Thoracic aorta (tissue), 2 donors: ENCODE measurements at regions not wholly inside any gene's neighbourhood (a gene's known extent, or its start where the extent isn't known, plus 50 kb on each side); places are given as distances from the start of the nearest gene placed in this dataset.

Experiments used
- ATAC-seq: fragments of 150-250 bp; one replicate; pipeline ENCODE4 v1.8.0; 2017; ENCODE audit warnings: low read depth; ENCODE audit not compliant: insufficient number of reproducible peaks, low FRiP score
- DNase-seq: peaks from one replicate; pipeline ENCODE4 v3.0.0-alpha.2; 2020; ENCODE audit warnings: low spot score
- H3K27ac ChIP-seq, 2 donors: fragments of 200-600 bp; sonication (generic); 1 replicate in 1 of 2; 2 replicates in 1 of 2; pipeline ENCODE4 v1.5.1; 2016; ENCODE audit warnings: mild to moderate bottlenecking in 2 of 2, moderate library complexity in 2 of 2
- H3K27me3 ChIP-seq: fragments of 200-600 bp; sonication (generic); replicated peaks from 2 replicates; pipeline ENCODE4 v1.6.0; 2016; ENCODE audit warnings: mild to moderate bottlenecking; ENCODE audit not compliant: insufficient read depth
- H3K36me3 ChIP-seq: fragments of 200-600 bp; sonication (generic); one replicate; pipeline ENCODE4 v1.5.1; 2016
- H3K4me1 ChIP-seq, 2 donors: fragments of 200-600 bp; sonication (generic); 1 replicate in 1 of 2; 2 replicates in 1 of 2; pipeline versions ENCODE4 v1.5.1 to v1.6.0; 2016; ENCODE audit warnings: low read depth in 2 of 2, mild to moderate bottlenecking in 1 of 2; ENCODE audit not compliant: control insufficient read depth in 1 of 2
- H3K4me3 ChIP-seq: fragments of 200-600 bp; sonication (generic); 2 replicates; pipeline ENCODE4 v1.5.1; 2016; ENCODE audit warnings: mild to moderate bottlenecking
- H3K9me3 ChIP-seq: fragments of 200-600 bp; sonication (generic); 2 replicates; pipeline ENCODE4 v1.5.1; 2016
- TF ChIP-seq, protein P1 (sequence below): fragments of 200-600 bp; sonication (generic); IDR thresholded peaks from one replicate; pipeline ENCODE4 v1.5.1; 2019; ENCODE audit warnings: antibody characterized with exemption

DNA sequence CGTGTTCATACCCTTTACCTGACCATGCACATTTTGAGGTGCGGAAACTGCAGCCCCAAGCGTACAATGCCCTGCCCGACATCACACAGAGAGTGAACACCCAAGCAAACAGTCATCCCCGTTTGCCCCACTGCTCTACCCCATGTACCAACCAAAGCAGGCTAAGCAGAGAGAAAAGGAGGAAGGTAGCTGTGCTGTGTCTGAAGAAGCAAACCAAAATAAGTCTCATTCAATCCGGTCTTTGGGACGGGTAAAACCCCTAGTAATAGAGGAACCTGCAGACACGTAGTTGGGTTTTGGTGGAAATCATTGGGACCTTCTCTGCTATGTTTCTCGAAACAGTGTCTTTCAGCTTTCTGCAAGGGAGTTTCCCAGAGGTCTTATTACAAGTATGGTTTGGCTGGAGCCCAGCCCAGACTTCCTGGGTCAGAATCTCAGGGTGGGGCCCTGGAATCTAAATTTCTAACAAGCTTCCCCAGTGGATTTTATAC lies 164.6 kb upstream of the HES1 start:
- ATAC-seq (no peak), DNase-seq (no peak)

GRCh38 chr3:193971966-193972365 lies 164.0 kb upstream of the HES1 start:
- no peaks in the 10 kb centered on the region for H3K36me3 ChIP-seq
- DNase-seq (no peak), ATAC-seq (no peak)
- H3K27me3 ChIP-seq, result no peaks in the 10 kb centered on the region
- no peaks in the 10 kb centered on the region for H3K4me1 ChIP-seq
- TF ChIP-seq, protein P1, sequence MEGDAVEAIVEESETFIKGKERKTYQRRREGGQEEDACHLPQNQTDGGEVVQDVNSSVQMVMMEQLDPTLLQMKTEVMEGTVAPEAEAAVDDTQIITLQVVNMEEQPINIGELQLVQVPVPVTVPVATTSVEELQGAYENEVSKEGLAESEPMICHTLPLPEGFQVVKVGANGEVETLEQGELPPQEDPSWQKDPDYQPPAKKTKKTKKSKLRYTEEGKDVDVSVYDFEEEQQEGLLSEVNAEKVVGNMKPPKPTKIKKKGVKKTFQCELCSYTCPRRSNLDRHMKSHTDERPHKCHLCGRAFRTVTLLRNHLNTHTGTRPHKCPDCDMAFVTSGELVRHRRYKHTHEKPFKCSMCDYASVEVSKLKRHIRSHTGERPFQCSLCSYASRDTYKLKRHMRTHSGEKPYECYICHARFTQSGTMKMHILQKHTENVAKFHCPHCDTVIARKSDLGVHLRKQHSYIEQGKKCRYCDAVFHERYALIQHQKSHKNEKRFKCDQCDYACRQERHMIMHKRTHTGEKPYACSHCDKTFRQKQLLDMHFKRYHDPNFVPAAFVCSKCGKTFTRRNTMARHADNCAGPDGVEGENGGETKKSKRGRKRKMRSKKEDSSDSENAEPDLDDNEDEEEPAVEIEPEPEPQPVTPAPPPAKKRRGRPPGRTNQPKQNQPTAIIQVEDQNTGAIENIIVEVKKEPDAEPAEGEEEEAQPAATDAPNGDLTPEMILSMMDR, result no peak
- no peak overlapping the region for H3K27ac ChIP-seq
- no peak overlapping the region for H3K4me3 ChIP-seq
- H3K9me3 ChIP-seq, result no peaks in the 10 kb centered on the region

More for the DNA sequence above, 164.6 kb upstream of the HES1 start:
- no peak overlapping the region for H3K4me3 ChIP-seq
- no peaks in the 10 kb centered on the region for H3K4me1 ChIP-seq
- no peaks in the 10 kb centered on the region for H3K9me3 ChIP-seq
- H3K27ac ChIP-seq, result no peak overlapping the region
- no peaks in the 10 kb centered on the region for H3K36me3 ChIP-seq
- H3K27me3 ChIP-seq, result no peaks in the 10 kb centered on the region
- TF ChIP-seq, protein P1, result no peak

GRCh38 chr3:193972832-193973231 lies 163.1 kb upstream of the HES1 start:
- Histone ChIP-seq H3K27me3 (no peaks in the 10 kb centered on the region), H3K36me3 (no peaks in the 10 kb centered on the region), H3K27ac (no peak overlapping the region), H3K4me1 (no peaks in the 10 kb centered on the region), H3K9me3 (no peaks in the 10 kb centered on the region), H3K4me3 (no peak overlapping the region)
- DNase-seq (no peak), ATAC-seq (no peak)
- TF ChIP-seq, protein P1, result no peak

- ATAC-seq, result no peak
Observed at GRCh38 chr3:193974191-193974652, 161.7 kb upstream of the HES1 start.

DNA sequence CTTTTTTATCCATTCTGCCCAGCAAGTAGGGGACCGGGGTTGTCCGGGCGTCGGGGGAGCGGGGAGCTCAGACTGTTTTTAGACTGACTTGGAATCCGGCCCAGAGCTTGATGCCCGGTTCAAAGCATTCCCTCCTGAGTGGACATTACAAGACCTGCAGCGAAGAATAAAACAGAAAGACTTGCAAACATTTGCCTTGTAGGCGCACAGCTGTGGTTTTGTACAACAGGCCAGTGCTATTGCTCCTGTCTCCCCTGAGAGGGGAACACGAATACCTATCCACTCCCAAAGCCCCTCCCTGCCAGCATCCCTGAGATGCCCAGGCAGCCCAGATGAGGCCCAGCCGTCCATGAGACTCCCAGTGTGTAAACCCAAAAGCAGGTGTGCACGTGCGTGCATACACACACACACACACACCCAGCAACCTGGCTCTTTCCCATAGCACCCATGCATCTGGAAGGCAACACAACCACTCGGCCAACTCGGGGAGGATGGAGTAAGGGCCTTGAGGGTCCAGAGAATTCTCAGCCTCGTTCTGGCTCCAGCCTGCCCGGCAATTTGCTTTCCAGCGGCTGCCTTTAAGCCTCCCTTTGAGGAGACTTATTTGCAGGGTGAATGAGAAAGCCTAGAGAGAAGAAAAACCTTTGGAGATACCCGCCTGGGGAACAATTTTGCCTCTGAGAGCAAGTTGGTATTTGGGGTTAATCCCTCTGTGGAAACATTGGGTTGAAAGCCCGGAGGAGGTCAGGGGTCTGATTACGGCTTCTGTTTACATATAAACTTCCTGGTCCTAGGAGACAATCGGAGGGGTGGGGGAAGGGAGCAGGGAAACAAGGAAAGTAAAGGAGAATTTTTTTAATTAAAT lies 161.0 kb upstream of the HES1 start:
- H3K4me3 ChIP-seq, result no peak overlapping the region
- H3K27ac ChIP-seq, result no peak overlapping the region
- H3K4me1 ChIP-seq, result peaks cover 0 to 4% of the 10 kb centered on the region in 2 donors
- H3K36me3 ChIP-seq, result no peaks in the 10 kb centered on the region
- TF ChIP-seq, protein P1, result no peak
- H3K9me3 ChIP-seq, result no peaks in the 10 kb centered on the region
- DNase-seq (no peak), ATAC-seq (no peak)
- no peaks in the 10 kb centered on the region for H3K27me3 ChIP-seq

More at GRCh38 chr3:193974191-193974652, 161.7 kb upstream of the HES1 start:
- Histone ChIP-seq H3K4me3 (no peak overlapping the region), H3K27ac (no peak overlapping the region), H3K9me3 (no peaks in the 10 kb centered on the region), H3K4me1 (no peaks in the 10 kb centered on the region), H3K27me3 (no peaks in the 10 kb centered on the region), H3K36me3 (no peaks in the 10 kb centered on the region)
- TF ChIP-seq, protein P1, result no peak
- DNase-seq, result no peak
